GM23338 (cell line): ENCODE measurements at regions not wholly inside any gene's neighbourhood (a gene's known extent, or its start where the extent isn't known, plus 50 kb on each side); places are given as distances from the start of the nearest gene placed in this dataset.

ENCODE experiments used
- ATAC-seq: fragments of 200-7000 bp; cut with Tn5 transposase; 3 replicates; pipeline ENCODE4 v1.9.1; 2020
- DNase-seq: peaks from one replicate; pipeline ENCODE4 v3.0.0-alpha.2; 2015; ENCODE audit warnings: low spot score
- H2AFZ ChIP-seq: fragments of 200-600 bp; sonication (generic); 2 replicates; pipeline ENCODE4 v1.8.0; 2016; ENCODE audit warnings: antibody characterized with exemption, mild to moderate bottlenecking, moderate library complexity
- H3F3A ChIP-seq: fragments of 200-600 bp; sonication (generic); replicated peaks from 2 replicates; pipeline ENCODE4 v1.8.0; 2017; ENCODE audit warnings: antibody characterized with exemption, mixed run types, low read depth
- H3K27ac ChIP-seq: fragments of 200-600 bp; sonication (generic); 2 replicates; pipeline ENCODE4 v1.6.1; 2016; ENCODE audit warnings: low read depth
- H3K27me3 ChIP-seq: fragments of 200-600 bp; sonication (generic); 2 replicates; pipeline ENCODE4 v1.8.0; 2016; ENCODE audit warnings: mild to moderate bottlenecking, mixed run types, moderate library complexity; ENCODE audit not compliant: insufficient read depth
- H3K36me3 ChIP-seq: fragments of 200-600 bp; sonication (generic); 2 replicates; pipeline ENCODE4 v1.8.0; 2016; ENCODE audit warnings: mild to moderate bottlenecking; ENCODE audit not compliant: insufficient read depth
- H3K4me1 ChIP-seq: fragments of 200-600 bp; sonication (generic); 2 replicates; pipeline ENCODE4 v1.8.0; 2016; ENCODE audit warnings: mild to moderate bottlenecking, moderate library complexity; ENCODE audit not compliant: insufficient read depth
- H3K4me2 ChIP-seq: fragments of 200-600 bp; sonication (generic); 2 replicates; pipeline ENCODE4 v1.7.1; 2017; ENCODE audit warnings: mixed run types
- H3K4me3 ChIP-seq: fragments of 200-600 bp; sonication (generic); 2 replicates; pipeline ENCODE4 v1.6.1; 2016; ENCODE audit warnings: mixed run types
- H3K79me2 ChIP-seq: fragments of 200-600 bp; sonication (generic); replicated peaks from 2 replicates; pipeline ENCODE4 v1.8.0; 2017; ENCODE audit warnings: mild to moderate bottlenecking; ENCODE audit not compliant: insufficient read depth
- H3K9me2 ChIP-seq: fragments of 200-600 bp; sonication (generic); 2 replicates; pipeline ENCODE4 v1.8.0; 2017; ENCODE audit not compliant: insufficient read depth
- H4K20me1 ChIP-seq: fragments of 200-600 bp; sonication (generic); replicated peaks from 2 replicates; pipeline ENCODE4 v1.8.0; 2017; ENCODE audit warnings: mild to moderate bottlenecking; ENCODE audit not compliant: insufficient read depth
- H3K27ac Mint-ChIP-seq: 2 replicates; pipeline ENCODE4 v1.8.0; 2020; ENCODE audit warnings: inconsistent platforms, mild to moderate bottlenecking, moderate library complexity, mixed read lengths
- H3K27me3 Mint-ChIP-seq: 3 replicates; pipeline ENCODE4 v1.8.0; 2022; ENCODE audit warnings: low read depth, mild to moderate bottlenecking, moderate library complexity, mixed read lengths, inconsistent platforms; ENCODE audit not compliant: insufficient read depth, poor library complexity
- H3K36me3 Mint-ChIP-seq: 3 replicates; pipeline ENCODE4 v1.8.0; 2021; ENCODE audit warnings: low read depth, mild to moderate bottlenecking, inconsistent platforms, moderate library complexity, mixed read lengths
- H3K4me1 Mint-ChIP-seq: 3 replicates; pipeline ENCODE4 v1.8.0; 2020; ENCODE audit warnings: mild to moderate bottlenecking, inconsistent platforms, mixed read lengths
- H3K4me3 Mint-ChIP-seq: 3 replicates; pipeline ENCODE4 v1.8.0; 2021; ENCODE audit warnings: moderate library complexity, mild to moderate bottlenecking, inconsistent platforms, mixed read lengths
- H3K9me3 Mint-ChIP-seq: 3 replicates; pipeline ENCODE4 v1.8.0; 2020; ENCODE audit warnings: moderate library complexity, mild to moderate bottlenecking, inconsistent platforms, mixed read lengths
- CREB1 ChIP-seq: fragments of 250-450 bp; sonication (Bioruptor Pico); IDR thresholded peaks from 2 replicates; pipeline ENCODE4 v1.5.0; 2020; ENCODE audit warnings: low read depth, mild to moderate bottlenecking, moderate library complexity
- CTCF ChIP-seq, 2 experiments: fragments of 200-600 bp in 1 of 2; sonication (generic) in 1 of 2; conservative IDR thresholded peaks; 2 replicates each; pipeline versions ENCODE4 v1.5.1 to v1.6.1; 2016 to 2017; ENCODE audit warnings: antibody characterized with exemption in 2 of 2, low read depth in 2 of 2, mild to moderate bottlenecking in 2 of 2, moderate library complexity in 1 of 2
- EZH2 ChIP-seq: fragments of 200-600 bp; sonication (generic); IDR thresholded peaks from one replicate; pipeline ENCODE4 v1.8.0; 2017; ENCODE audit warnings: antibody characterized with exemption, mild to moderate bottlenecking, low read depth; ENCODE audit not compliant: unreplicated experiment
- POLR2AphosphoS5 ChIP-seq: IDR thresholded peaks from 2 replicates; pipeline ENCODE4 v1.6.1; 2016; ENCODE audit warnings: antibody characterized with exemption, low read depth
- STAT1 ChIP-seq: IDR thresholded peaks from one replicate; pipeline ENCODE4 v1.6.1; 2016; ENCODE audit warnings: antibody characterized with exemption; ENCODE audit not compliant: unreplicated experiment
- ZNF331 ChIP-seq: fragments of 250-450 bp; sonication (Bioruptor Pico); IDR thresholded peaks from 2 replicates; pipeline ENCODE4 v1.5.0; 2020; ENCODE audit warnings: low read depth, mild to moderate bottlenecking, moderate library complexity
- ZNF462 ChIP-seq: fragments of 250-450 bp; sonication (Bioruptor Pico); IDR thresholded peaks from 2 replicates; pipeline ENCODE4 v1.5.0; 2020; ENCODE audit warnings: mild to moderate bottlenecking, moderate library complexity
- TF ChIP-seq, protein P1 (sequence below): IDR thresholded peaks from 2 replicates; pipeline ENCODE4 v1.6.1; 2016; ENCODE audit warnings: antibody characterized with exemption

GRCh38 chr9:81465468-81466011 is 223.8 kb downstream of the TLE1 start:
- Mint-ChIP-seq H3K27me3 (no peaks in the 10 kb centered on the region), H3K27ac (no peak overlapping the region), H3K4me1 (no peaks in the 10 kb centered on the region), H3K9me3 (no peaks in the 10 kb centered on the region), H3K36me3 (no peaks in the 10 kb centered on the region), H3K4me3 (no peak overlapping the region)
- DNase-seq: no peak
- Histone ChIP-seq H3K36me3 (no peaks in the 10 kb centered on the region), H3K4me1 (no peaks in the 10 kb centered on the region), H3K79me2 (no peaks in the 10 kb centered on the region), H3K9me2 (no peaks in the 10 kb centered on the region), H3K4me2 (no peak overlapping the region), H3K27ac (no peak overlapping the region), H4K20me1 (no peaks in the 10 kb centered on the region), H2AFZ (peak overlapping the region; percentile 74), H3F3A (no peaks in the 10 kb centered on the region), H3K4me3 (no peak overlapping the region), H3K27me3 (no peaks in the 10 kb centered on the region)
- TF ChIP-seq STAT1 (no peak), EZH2 (no peak), CTCF (conservative IDR thresholded peaks at IDR 0.05; ENCODE audit: low read depth in 2 of 2) (peak in 1 of 2 experiments; percentile 40; a peak in 2 of 4 replicates)
- ATAC-seq: no peak

DNA sequence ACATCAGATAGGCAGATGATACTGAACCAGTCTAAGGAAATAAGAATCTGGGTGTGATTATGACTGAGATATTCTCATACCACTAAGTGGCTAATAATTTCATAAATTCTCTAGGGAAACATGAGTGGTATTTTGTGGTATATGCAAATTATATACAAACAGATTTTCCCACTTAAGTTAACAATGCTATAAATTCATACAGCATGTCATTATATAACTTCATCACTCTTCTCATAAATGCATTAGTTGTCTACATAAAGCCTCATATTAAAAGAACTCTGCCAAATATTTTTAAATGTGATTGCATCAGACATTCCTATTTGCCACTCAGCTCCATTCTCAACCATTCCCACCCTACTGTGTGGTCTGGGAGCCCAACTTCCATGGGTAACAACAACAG is 226.5 kb downstream of the TLE1 start:
- ATAC-seq: no peak
- no peak overlapping the region for H3K4me3 Mint-ChIP-seq
- no peaks in the 10 kb centered on the region for H3K36me3 Mint-ChIP-seq
- no peaks in the 10 kb centered on the region for H3K36me3 ChIP-seq
- H3K27ac ChIP-seq: no peak overlapping the region
- H3K79me2 ChIP-seq: no peaks in the 10 kb centered on the region
- no peak overlapping the region for H2AFZ ChIP-seq
- H3F3A ChIP-seq: no peaks in the 10 kb centered on the region
- H3K9me2 ChIP-seq: no peaks in the 10 kb centered on the region
- no peaks in the 10 kb centered on the region for H4K20me1 ChIP-seq
- no peaks in the 10 kb centered on the region for H3K4me1 Mint-ChIP-seq
- H3K27me3 ChIP-seq: no peaks in the 10 kb centered on the region
- H3K4me2 ChIP-seq: no peak overlapping the region
- no peaks in the 10 kb centered on the region for H3K27me3 Mint-ChIP-seq
- DNase-seq: no peak
- no peak for TF ChIP-seq POLR2AphosphoS5
- TF ChIP-seq CREB1 (CRISPR knock-in tag): no peak
- H3K27ac Mint-ChIP-seq: no peak overlapping the region; the same call in 1 of the 2 replicates
- no peaks in the 10 kb centered on the region for H3K9me3 Mint-ChIP-seq
- H3K4me3 ChIP-seq: no peak overlapping the region
- no peaks in the 10 kb centered on the region for H3K4me1 ChIP-seq

- TF ChIP-seq ZNF462 (no peak), CREB1 (CRISPR knock-in tag) (no peak), ZNF331 (CRISPR knock-in tag) (no peak), STAT1 (no peak)
- TF ChIP-seq, protein P1, sequence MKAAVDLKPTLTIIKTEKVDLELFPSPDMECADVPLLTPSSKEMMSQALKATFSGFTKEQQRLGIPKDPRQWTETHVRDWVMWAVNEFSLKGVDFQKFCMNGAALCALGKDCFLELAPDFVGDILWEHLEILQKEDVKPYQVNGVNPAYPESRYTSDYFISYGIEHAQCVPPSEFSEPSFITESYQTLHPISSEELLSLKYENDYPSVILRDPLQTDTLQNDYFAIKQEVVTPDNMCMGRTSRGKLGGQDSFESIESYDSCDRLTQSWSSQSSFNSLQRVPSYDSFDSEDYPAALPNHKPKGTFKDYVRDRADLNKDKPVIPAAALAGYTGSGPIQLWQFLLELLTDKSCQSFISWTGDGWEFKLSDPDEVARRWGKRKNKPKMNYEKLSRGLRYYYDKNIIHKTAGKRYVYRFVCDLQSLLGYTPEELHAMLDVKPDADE: no peak
- no peak for ATAC-seq
- H3K9me3 Mint-ChIP-seq: no peaks in the 10 kb centered on the region
- no peak overlapping the region for H3K4me2 ChIP-seq
- DNase-seq: no peak
- no peaks in the 10 kb centered on the region for H3K36me3 Mint-ChIP-seq
- no peak overlapping the region for H3K4me3 Mint-ChIP-seq
- no peak overlapping the region for H3K4me3 ChIP-seq
- no peaks in the 10 kb centered on the region for H4K20me1 ChIP-seq
- no peaks in the 10 kb centered on the region for H3K27me3 ChIP-seq
- H3K27me3 Mint-ChIP-seq: no peaks in the 10 kb centered on the region
- no peaks in the 10 kb centered on the region for H3K4me1 ChIP-seq
- H3K36me3 ChIP-seq: no peaks in the 10 kb centered on the region
- H3K27ac ChIP-seq: no peak overlapping the region
- H3K4me1 Mint-ChIP-seq: no peaks in the 10 kb centered on the region
- no peak overlapping the region for H3K27ac Mint-ChIP-seq
- H3K9me2 ChIP-seq: no peaks in the 10 kb centered on the region
- H2AFZ ChIP-seq: no peak overlapping the region
- no peaks in the 10 kb centered on the region for H3K79me2 ChIP-seq
- H3F3A ChIP-seq: no peaks in the 10 kb centered on the region
These were observed 228.2 kb downstream of the TLE1 start for GRCh38 chr9:81461196-81461595.
